Progenitor cell of endocrine pancreas (in vitro differentiated cells): ENCODE measurements at regions not wholly inside any gene's neighbourhood (a gene's known extent, or its start where the extent isn't known, plus 50 kb on each side); places are given as distances from the start of the nearest gene placed in this dataset.

Experiments
- DNase-seq: peaks from one replicate; pipeline ENCODE4 v3.0.0; 2021; ENCODE audit warnings: low spot score; ENCODE audit not compliant: unreplicated experiment
- H3K27ac Mint-ChIP-seq: 2 replicates; pipeline ENCODE4 v1.8.0; 2021; ENCODE audit warnings: mild to moderate bottlenecking, moderate library complexity, mixed read lengths
- H3K27me3 Mint-ChIP-seq: 2 replicates; pipeline ENCODE4 v1.8.0; 2021; ENCODE audit warnings: mixed read lengths
- H3K36me3 Mint-ChIP-seq: 2 replicates; pipeline ENCODE4 v1.8.0; 2022; ENCODE audit warnings: mixed read lengths; ENCODE audit not compliant: insufficient read depth
- H3K4me1 Mint-ChIP-seq: 2 replicates; pipeline ENCODE4 v1.8.0; 2021; ENCODE audit warnings: low read depth, mixed read lengths
- H3K4me3 Mint-ChIP-seq: 2 replicates; pipeline ENCODE4 v1.8.0; 2021; ENCODE audit warnings: low read depth, mild to moderate bottlenecking, moderate library complexity, mixed read lengths
- H3K9me3 Mint-ChIP-seq: 2 replicates; pipeline ENCODE4 v1.8.0; 2021; ENCODE audit warnings: low read depth, mixed read lengths
- CTCF ChIP-seq: fragments of 200-600 bp; sonication (generic); IDR thresholded peaks from one replicate; pipeline ENCODE4 v1.5.0; 2021; ENCODE audit warnings: antibody characterized with exemption, mild to moderate bottlenecking; ENCODE audit not compliant: unreplicated experiment

DNA sequence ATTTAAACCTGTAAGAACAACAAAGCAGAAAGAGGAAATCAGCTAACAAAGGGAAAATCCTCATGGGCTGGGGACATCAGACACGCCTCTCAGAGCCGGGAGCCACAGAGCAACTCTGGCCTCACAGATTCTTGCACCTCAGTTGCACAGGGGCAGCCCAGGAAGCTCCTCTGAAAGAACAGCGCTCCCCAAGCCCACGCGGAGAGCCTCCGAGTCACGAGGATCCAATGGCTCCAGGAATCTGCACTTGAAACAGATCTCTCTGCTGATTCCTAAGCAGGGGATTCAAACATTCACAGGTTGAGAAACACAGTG lies 213.2 kb upstream of the MGMT start:
- peaks cover 5% of the 10 kb centered on the region for H3K9me3 Mint-ChIP-seq
- no peak for TF ChIP-seq CTCF

GRCh38 chr10:129258283-129258923 lies 208.6 kb upstream of the MGMT start:
- H3K27me3 Mint-ChIP-seq, result peaks cover 23% of the 10 kb centered on the region
- no peak for TF ChIP-seq CTCF
- H3K9me3 Mint-ChIP-seq, result no peaks in the 10 kb centered on the region
- no peak overlapping the region for H3K27ac Mint-ChIP-seq
- no peak for DNase-seq
- H3K36me3 Mint-ChIP-seq, result no peaks in the 10 kb centered on the region
- H3K4me1 Mint-ChIP-seq, result no peaks in the 10 kb centered on the region
- H3K4me3 Mint-ChIP-seq, result no peak overlapping the region

More for the DNA sequence above, 213.2 kb upstream of the MGMT start:
- Mint-ChIP-seq H3K27ac (no peak overlapping the region), H3K27me3 (peaks cover 29% of the 10 kb centered on the region), H3K36me3 (no peaks in the 10 kb centered on the region), H3K4me1 (no peaks in the 10 kb centered on the region), H3K4me3 (no peak overlapping the region)
- DNase-seq, result no peak

GRCh38 chr10:129259128-129259815 lies 207.8 kb upstream of the MGMT start:
- H3K4me3 Mint-ChIP-seq, result no peak overlapping the region
- no peak for DNase-seq
- no peaks in the 10 kb centered on the region for H3K9me3 Mint-ChIP-seq
- H3K36me3 Mint-ChIP-seq, result no peaks in the 10 kb centered on the region
- H3K27ac Mint-ChIP-seq, result no peak overlapping the region
- no peak for TF ChIP-seq CTCF
- no peaks in the 10 kb centered on the region for H3K4me1 Mint-ChIP-seq
- peaks cover 23% of the 10 kb centered on the region for H3K27me3 Mint-ChIP-seq

GRCh38 chr10:129272176-129272575 lies 194.9 kb upstream of the MGMT start:
- no peak overlapping the region for H3K27ac Mint-ChIP-seq
- H3K4me3 Mint-ChIP-seq, result no peak overlapping the region
- DNase-seq, result no peak
- TF ChIP-seq CTCF, result no peak
- no peaks in the 10 kb centered on the region for H3K9me3 Mint-ChIP-seq
- H3K27me3 Mint-ChIP-seq, result peaks cover 18% of the 10 kb centered on the region
- no peaks in the 10 kb centered on the region for H3K4me1 Mint-ChIP-seq
- H3K36me3 Mint-ChIP-seq, result no peaks in the 10 kb centered on the region

- no peaks in the 10 kb centered on the region for H3K4me1 Mint-ChIP-seq
- H3K36me3 Mint-ChIP-seq, result no peaks in the 10 kb centered on the region
- no peak overlapping the region for H3K4me3 Mint-ChIP-seq
- peaks cover 19% of the 10 kb centered on the region for H3K27me3 Mint-ChIP-seq
- no peaks in the 10 kb centered on the region for H3K9me3 Mint-ChIP-seq
- no peak overlapping the region for H3K27ac Mint-ChIP-seq
- no peak for TF ChIP-seq CTCF
- DNase-seq, result no peak
Measured at GRCh38 chr10:129272866-129273650, 194.0 kb upstream of the MGMT start.
